NB4 (cell line): ENCODE measurements at regions not wholly inside any gene's neighbourhood (a gene's known extent, or its start where the extent isn't known, plus 50 kb on each side); places are given as distances from the start of the nearest gene placed in this dataset.
"Not testable (repeated sequence)": the region's sequence is repeated elsewhere in the genome, so short reads cannot be mapped to it uniquely, and the experiment has no call there.

Experiments
- CTCF ChIP-seq: IDR thresholded peaks from one replicate; pipeline ENCODE4 v1.5.1; 2012; ENCODE audit warnings: low read depth, low read length
- MAX ChIP-seq: IDR thresholded peaks from 2 replicates; pipeline ENCODE4 v1.6.1; 2011; ENCODE audit warnings: low read depth, low read length

- not testable (repeated sequence) for TF ChIP-seq CTCF, MAX
Measured at GRCh38 chr6:13864669-13865068, 50.3 kb upstream of the MCUR1 start.
